Pancreas (tissue), 10 donors: ENCODE measurements at regions not wholly inside any gene's neighbourhood (a gene's known extent, or its start where the extent isn't known, plus 50 kb on each side); places are given as distances from the start of the nearest gene placed in this dataset.

ENCODE experiments used
- ATAC-seq, 4 donors: fragments of 200-7000 bp; cut with Tn5 transposase; one replicate each; pipeline versions ENCODE4 v1.8.0 to v1.9.1; 2020; ENCODE audit warnings: mild to moderate bottlenecking in 4 of 4, moderate library complexity in 4 of 4
- DNase-seq, 6 donors: peaks; one replicate each; pipeline ENCODE4 v3.0.0-alpha.2; 2020
- FAIRE-seq: peaks from 2 replicates; lab custom pipeline; 2012; peaks lifted over from hg19 to GRCh38; lab: Jason Lieb, UNC
- H3K27ac ChIP-seq, 4 donors: fragments of 200-600 bp; sonication (generic); 1 replicate in 3 of 4; 2 replicates in 1 of 4; pipeline versions ENCODE4 v1.5.0 to v1.8.0; 2020
- H3K27me3 ChIP-seq, 4 donors: fragments of 200-600 bp; one replicate each; pipeline ENCODE4 v1.8.0; 2021
- H3K36me3 ChIP-seq, 3 donors: fragments of 200-600 bp; sonication (generic) in 1 of 3; one replicate each; pipeline versions ENCODE4 v1.5.0 to v1.8.0; 2020 to 2021
- H3K4me1 ChIP-seq, 3 donors: fragments of 200-600 bp; one replicate each; pipeline ENCODE4 v1.8.0; 2021
- H3K4me3 ChIP-seq, 4 donors: fragments of 200-600 bp; sonication (generic) in 2 of 4; one replicate each; pipeline versions ENCODE4 v1.5.0 to v1.8.0; 2020 to 2021
- H3K9me3 ChIP-seq, 4 donors: fragments of 200-600 bp; one replicate each; pipeline ENCODE4 v1.8.0; 2021
- CTCF ChIP-seq, 4 donors: fragments of 200-600 bp; sonication (generic) in 3 of 4; IDR thresholded peaks; one replicate each; pipeline versions ENCODE4 v1.5.0 to v1.8.0; 2021; ENCODE audit warnings: antibody characterized with exemption in 4 of 4
- WGBS, 2 donors: extraction: QIAGEN DNeasy Blood & Tissue Kit; methylation state at CpG; one replicate each; pipeline ENCODE4 v1.1.7; 2013; 5-methylcytosine and 5-hydroxymethylcytosine counted together
- intact Hi-C, 3 donors: fragments of 100-400 bp; cut with DNase I; formaldehyde crosslinking; loops; one replicate each; pipeline versions ENCODE4 v1.11.1 to v1.14.2; 2022
- donor health status: healthy with polysubstance abuse.
- donor health status: DM: no; HTN: no; CAD: no; lungs with moderate emphysema.
- donor health status: DM: no; HTN: no; CAD: no.
- donor health status: control.
- donor health status: control.
- donor health status: Bipolar disorder and iron deficiency.
- donor health status: DM: yes; HTN: yes; CAD: no.
- donor health status: DM: no; HTN: no; CAD: no.
- donor health status: DM: no; HTN: no; CAD: no.
- donor health status: DM: yes; HTN: yes; CAD: no.

- DNase-seq (no peak), ATAC-seq (peak in 2 of 4 donors; percentile 44 to 54), FAIRE-seq (no peak)
- intact Hi-C loops = no loop called here
- Histone ChIP-seq H3K9me3 (no peaks in the 10 kb centered on the region), H3K4me1 (no peaks in the 10 kb centered on the region), H3K27me3 (no peaks in the 10 kb centered on the region), H3K4me3 (no peak overlapping the region), H3K36me3 (no peaks in the 10 kb centered on the region), H3K27ac (no peak overlapping the region)
- WGBS, 2 donors = 2 to 10% methylated on average over 4 of the region's 4 CpGs
- TF ChIP-seq CTCF (IDR thresholded peaks at IDR 0.05) = peak in 2 of 4 donors; percentile 10 to 18
These were observed 457.7 kb downstream of the CBLN2 start for GRCh38 chr18:72086421-72086820.

- Histone ChIP-seq H3K9me3 (no peaks in the 10 kb centered on the region), H3K4me1 (no peaks in the 10 kb centered on the region), H3K4me3 (no peak overlapping the region), H3K27me3 (no peaks in the 10 kb centered on the region), H3K36me3 (no peaks in the 10 kb centered on the region), H3K27ac (no peak overlapping the region)
- peak in 3 of 4 donors; percentile 63 to 77 (median 73) for ATAC-seq
- TF ChIP-seq CTCF (IDR thresholded peaks at IDR 0.05) = no peak
- WGBS, 2 donors = 36 to 49% methylated on average over 4 of the region's 4 CpGs
- intact Hi-C loops = no loop called here
- peak in 1 of 6 donors; percentile 22 for DNase-seq
- FAIRE-seq = no peak
These were observed 469.1 kb downstream of the CBLN2 start for GRCh38 chr18:72075040-72075439.

GRCh38 chr18:72063001-72063400 is 481.1 kb downstream of the CBLN2 start:
- TF ChIP-seq CTCF (IDR thresholded peaks at IDR 0.05) = no peak
- FAIRE-seq (no peak), ATAC-seq (no peak), DNase-seq (no peak)
- no peak overlapping the region for H3K27ac ChIP-seq
- no peaks in the 10 kb centered on the region for H3K27me3 ChIP-seq
- H3K36me3 ChIP-seq = no peaks in the 10 kb centered on the region
- no peaks in the 10 kb centered on the region for H3K4me1 ChIP-seq
- intact Hi-C loops = no loop called here
- 48 to 59% methylated on average over 7 of the region's 7 CpGs for WGBS, 2 donors
- no peak overlapping the region for H3K4me3 ChIP-seq
- no peaks in the 10 kb centered on the region for H3K9me3 ChIP-seq

- H3K9me3 ChIP-seq = no peaks in the 10 kb centered on the region
- H3K4me3 ChIP-seq = no peak overlapping the region
- FAIRE-seq = no peak
- 68 to 82% methylated on average over 7 of the region's 7 CpGs for WGBS, 2 donors
- TF ChIP-seq CTCF (IDR thresholded peaks at IDR 0.05) = no peak
- intact Hi-C loops = no loop called here
- no peaks in the 10 kb centered on the region for H3K36me3 ChIP-seq
- no peak for DNase-seq
- no peak overlapping the region for H3K27ac ChIP-seq
- ATAC-seq = no peak
- H3K27me3 ChIP-seq = no peaks in the 10 kb centered on the region
- no peaks in the 10 kb centered on the region for H3K4me1 ChIP-seq
These were observed 485.3 kb downstream of the CBLN2 start for GRCh38 chr18:72058851-72059250.

- Histone ChIP-seq H3K4me3 (no peak overlapping the region), H3K27ac (no peak overlapping the region), H3K36me3 (no peaks in the 10 kb centered on the region), H3K4me1 (no peaks in the 10 kb centered on the region), H3K27me3 (no peaks in the 10 kb centered on the region), H3K9me3 (no peaks in the 10 kb centered on the region)
- TF ChIP-seq CTCF (IDR thresholded peaks at IDR 0.05) = no peak
- no peak for FAIRE-seq
- DNase-seq = no peak
- no peak for ATAC-seq
- intact Hi-C loops = no loop called here
These were observed 488.0 kb downstream of the CBLN2 start for GRCh38 chr18:72056171-72056570.
